ENCODE measurements at regions not wholly inside any gene's neighbourhood (a gene's known extent, or its start where the extent isn't known, plus 50 kb on each side); places are given as distances from the start of the nearest gene placed in this dataset.

DNA sequence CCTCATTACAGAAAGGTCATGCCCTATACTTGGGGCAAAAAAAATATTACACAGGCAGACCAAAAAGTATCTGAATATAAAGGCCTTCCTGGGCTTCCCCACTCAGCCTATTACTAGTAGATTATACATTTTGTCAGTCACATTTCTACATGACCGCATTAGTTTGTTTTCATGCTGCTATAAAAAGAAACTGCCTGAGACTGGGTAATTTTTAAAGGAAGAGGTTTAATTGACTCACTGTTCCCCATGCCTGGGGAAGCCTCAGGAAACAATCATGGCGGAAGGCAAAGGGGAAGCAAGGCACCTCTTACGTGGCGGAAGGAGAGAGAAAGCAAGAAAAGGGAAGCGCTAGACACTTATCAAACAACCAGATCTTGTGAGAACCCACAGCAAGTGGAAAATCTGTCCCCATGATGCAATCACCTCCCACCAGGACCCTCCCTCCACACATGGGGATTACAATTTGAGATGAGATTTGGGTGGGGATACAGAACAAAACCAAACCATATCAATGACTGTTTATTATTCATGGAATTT lies 1312.0 kb downstream of the PCDH7 start:
- no peaks in the 10 kb centered on the region for H3K79me1 ChIP-seq (ENCODE audit: insufficient read depth, low read depth, low read length, poor library complexity, severe bottlenecking)
- H3K9me3 Mint-ChIP-seq, result no peaks in the 10 kb centered on the region; a peak in 2 of 5 replicates
- H3K4me2 ChIP-seq (ENCODE audit: insufficient read depth, insufficient read length, low read length), result no peak overlapping the region
- H3K9ac ChIP-seq (ENCODE audit: extremely low read depth, insufficient read length, low read length), result no peak overlapping the region
- H3K4me1 ChIP-seq (ENCODE audit: insufficient read depth, low read length), result no peaks in the 10 kb centered on the region
- H4K20me1 ChIP-seq (ENCODE audit: control insufficient read depth, insufficient read depth, insufficient read length), result no peaks in the 10 kb centered on the region
- H3K27ac Mint-ChIP-seq, result no peak overlapping the region
- no peak overlapping the region for H3K4me3 Mint-ChIP-seq
- H2AK5ac ChIP-seq (ENCODE audit: insufficient read length, low read length), result no peak overlapping the region
- no peak overlapping the region for H3K14ac ChIP-seq (ENCODE audit: insufficient read depth, low read length)
- no CpG with 5 or more reads among the region's 5 CpGs for WGBS (ENCODE audit: extremely low coverage, insufficient read length, low lambda C conversion rate)
- H3K36me3 Mint-ChIP-seq (ENCODE audit: insufficient read depth in 1 of 3, low read depth in 3 of 3), result no peaks in the 10 kb centered on the region
- H2BK12ac ChIP-seq (ENCODE audit: insufficient read length, low read depth, low read length), result no peak overlapping the region
- H3K27me3 Mint-ChIP-seq (ENCODE audit: low read depth), result no peaks in the 10 kb centered on the region
- no peak for DNase-seq
- no peak overlapping the region for H2BK20ac ChIP-seq (ENCODE audit: low read depth, low read length, poor library complexity, severe bottlenecking)
- peaks cover 0 to under 1% of the 10 kb centered on the region in 2 experiments; a peak in 1 of 4 replicates for H3K4me1 Mint-ChIP-seq
- H2AFZ ChIP-seq (ENCODE audit: low read length), result no peak overlapping the region
- no peak overlapping the region for H3K27ac ChIP-seq (ENCODE audit: insufficient read length, low read depth, low read length)
- no peaks in the 10 kb centered on the region for H3K23me2 ChIP-seq (ENCODE audit: insufficient read length, low read depth, low read length, poor library complexity, severe bottlenecking)
- H3K56ac ChIP-seq (ENCODE audit: insufficient read length, low read depth, low read length), result no peak overlapping the region
- H3K18ac ChIP-seq (ENCODE audit: insufficient read length, low read depth, low read length), result no peak overlapping the region
- no peak overlapping the region for H2BK120ac ChIP-seq (ENCODE audit: low read depth, low read length, poor library complexity, severe bottlenecking)
- no peak overlapping the region for H2BK5ac ChIP-seq (ENCODE audit: insufficient read length, low read length)
- TF ChIP-seq, protein P1, sequence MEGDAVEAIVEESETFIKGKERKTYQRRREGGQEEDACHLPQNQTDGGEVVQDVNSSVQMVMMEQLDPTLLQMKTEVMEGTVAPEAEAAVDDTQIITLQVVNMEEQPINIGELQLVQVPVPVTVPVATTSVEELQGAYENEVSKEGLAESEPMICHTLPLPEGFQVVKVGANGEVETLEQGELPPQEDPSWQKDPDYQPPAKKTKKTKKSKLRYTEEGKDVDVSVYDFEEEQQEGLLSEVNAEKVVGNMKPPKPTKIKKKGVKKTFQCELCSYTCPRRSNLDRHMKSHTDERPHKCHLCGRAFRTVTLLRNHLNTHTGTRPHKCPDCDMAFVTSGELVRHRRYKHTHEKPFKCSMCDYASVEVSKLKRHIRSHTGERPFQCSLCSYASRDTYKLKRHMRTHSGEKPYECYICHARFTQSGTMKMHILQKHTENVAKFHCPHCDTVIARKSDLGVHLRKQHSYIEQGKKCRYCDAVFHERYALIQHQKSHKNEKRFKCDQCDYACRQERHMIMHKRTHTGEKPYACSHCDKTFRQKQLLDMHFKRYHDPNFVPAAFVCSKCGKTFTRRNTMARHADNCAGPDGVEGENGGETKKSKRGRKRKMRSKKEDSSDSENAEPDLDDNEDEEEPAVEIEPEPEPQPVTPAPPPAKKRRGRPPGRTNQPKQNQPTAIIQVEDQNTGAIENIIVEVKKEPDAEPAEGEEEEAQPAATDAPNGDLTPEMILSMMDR (conservative IDR thresholded peaks at IDR 0.05), result no peak
- H3T11ph ChIP-seq (ENCODE audit: low read length), result no peak overlapping the region
- H3K23ac ChIP-seq (ENCODE audit: insufficient read length, low read depth, low read length), result no peak overlapping the region
- H2BK15ac ChIP-seq (ENCODE audit: low read depth, low read length), result no peak overlapping the region
- no peak overlapping the region for H4K91ac ChIP-seq (ENCODE audit: insufficient read length, low read depth, low read length)
- no peak overlapping the region for H4K5ac ChIP-seq (ENCODE audit: insufficient read length, low read depth, low read length)
- H3K27me3 ChIP-seq (ENCODE audit: insufficient read depth, low read length), result no peaks in the 10 kb centered on the region
- no peaks in the 10 kb centered on the region for H3K79me2 ChIP-seq (ENCODE audit: insufficient read depth, low read length)
- H4K8ac ChIP-seq (replicated peaks; ENCODE audit: insufficient read length, low read depth, low read length), result no peak overlapping the region
- no peak overlapping the region for H3K4ac ChIP-seq (ENCODE audit: low read depth, low read length)
- no peaks in the 10 kb centered on the region for H3K9me3 ChIP-seq (ENCODE audit: control insufficient read depth, low read depth, low read length)

Data from H9 (cell line).